H4 (cell line): ENCODE measurements at regions not wholly inside any gene's neighbourhood (a gene's known extent, or its start where the extent isn't known, plus 50 kb on each side); places are given as distances from the start of the nearest gene placed in this dataset.
A peak's percentile ranks its signal among the peaks of the same experiment; 100 is the strongest.
"Not testable (repeated sequence)": the region's sequence is repeated elsewhere in the genome, so short reads cannot be mapped to it uniquely, and the experiment has no call there.

Experiments
- DNase-seq: peaks from one replicate; pipeline ENCODE4 v3.0.0-alpha.2; 2015; ENCODE audit warnings: low spot score

GRCh38 chr14:25869854-25870253, 728.0 kb downstream of the NOVA1 start:
- DNase-seq: no peak

GRCh38 chr14:25868521-25869314, 729.1 kb downstream of the NOVA1 start:
- DNase-seq: no peak

- DNase-seq: no peak
These were observed 736.4 kb downstream of the NOVA1 start for GRCh38 chr14:25861406-25861805.

- no peak for DNase-seq
These were observed 749.2 kb downstream of the NOVA1 start for GRCh38 chr14:25848601-25849000.

GRCh38 chr14:25846246-25846645, 751.6 kb downstream of the NOVA1 start:
- DNase-seq: no peak

GRCh38 chr14:25843481-25844470, 754.1 kb downstream of the NOVA1 start:
- DNase-seq: no peak

- no peak for DNase-seq
These were observed 756.6 kb downstream of the NOVA1 start for GRCh38 chr14:25841226-25841625.

- DNase-seq: no peak
These were observed 760.3 kb downstream of the NOVA1 start for GRCh38 chr14:25837551-25837965.

- DNase-seq: no peak
These were observed 761.2 kb downstream of the NOVA1 start for GRCh38 chr14:25836636-25837035.

GRCh38 chr14:25833341-25834126, 764.3 kb downstream of the NOVA1 start:
- peak; percentile 25 for DNase-seq

- no peak for DNase-seq
These were observed 765.2 kb downstream of the NOVA1 start for GRCh38 chr14:25832585-25832984.

- DNase-seq: no peak
These were observed 769.3 kb downstream of the NOVA1 start for GRCh38 chr14:25828562-25828961.

- no peak for DNase-seq
These were observed 771.7 kb downstream of the NOVA1 start for GRCh38 chr14:25826105-25826504.

GRCh38 chr14:25820368-25820767, 770.4 kb upstream of the STXBP6 start:
- no peak for DNase-seq

- not testable (repeated sequence) for DNase-seq
These were observed 764.7 kb upstream of the STXBP6 start for GRCh38 chr14:25814622-25815021.

- DNase-seq: no peak
These were observed 753.6 kb upstream of the STXBP6 start for GRCh38 chr14:25803386-25804018.

- no peak for DNase-seq
These were observed 750.9 kb upstream of the STXBP6 start for GRCh38 chr14:25800841-25801240.

- no peak for DNase-seq
These were observed 738.3 kb upstream of the STXBP6 start for GRCh38 chr14:25788252-25788651.

- DNase-seq: no peak
These were observed 716.0 kb upstream of the STXBP6 start for GRCh38 chr14:25765909-25766308.

GRCh38 chr14:25759920-25760655, 710.1 kb upstream of the STXBP6 start:
- DNase-seq: no peak

- DNase-seq: no peak
These were observed 709.3 kb upstream of the STXBP6 start for GRCh38 chr14:25759256-25759655.
